ENCODE measurements at regions not wholly inside any gene's neighbourhood (a gene's known extent, or its start where the extent isn't known, plus 50 kb on each side); places are given as distances from the start of the nearest gene placed in this dataset.
A peak's percentile ranks its signal among the peaks of the same experiment; 100 is the strongest.

GRCh38 chr14:100454437-100454836 lies 131.3 kb downstream of the SLC25A47 start:
- no peak overlapping the region for H3K27ac ChIP-seq (ENCODE audit: low read depth, low read length)
- H3K27me3 ChIP-seq (replicated peaks in 1 of 4; ENCODE audit: control insufficient read depth in 3 of 4, extremely low read depth in 1 of 4, insufficient read depth in 3 of 4, low read length in 3 of 4) = no peaks in the 10 kb centered on the region
- peaks cover 2% of the 10 kb centered on the region; the same call in 1 of the 2 replicates for H3K23me2 ChIP-seq (ENCODE audit: low read depth, low read length)
- no peak overlapping the region for H4K5ac ChIP-seq (ENCODE audit: insufficient read length, low read depth, low read length)
- H4K91ac ChIP-seq (replicated peaks; ENCODE audit: insufficient read length, low read length) = no peak overlapping the region
- no peak for TF ChIP-seq EZH2 (IDR thresholded peaks at IDR 0.05; ENCODE audit: low read depth, low read length, severe bottlenecking)
- no peak for TF ChIP-seq RBBP5 (IDR thresholded peaks at IDR 0.05; ENCODE audit: borderline replicate concordance, low read depth, low read length)
- TF ChIP-seq NRF1 (IDR thresholded peaks at IDR 0.05; ENCODE audit: low read depth, low read length) = no peak
- no peak for TF ChIP-seq MAFK (IDR thresholded peaks at IDR 0.05; ENCODE audit: low read depth, low read length)
- TF ChIP-seq FOSL1 (IDR thresholded peaks at IDR 0.05; ENCODE audit: insufficient read depth, low read depth, low read length) = no peak
- no peak for TF ChIP-seq E2F6 (IDR thresholded peaks at IDR 0.05)
- no peak for TF ChIP-seq SRF (IDR thresholded peaks at IDR 0.05; ENCODE audit: low read depth, low read length)
- TF ChIP-seq TAF7 (optimal IDR thresholded peaks at IDR 0.05; ENCODE audit: borderline replicate concordance, low read depth, low read length) = no peak
- no peak for TF ChIP-seq JUN (IDR thresholded peaks at IDR 0.05; ENCODE audit: low read depth, low read length)
- TF ChIP-seq KDM4A (IDR thresholded peaks at IDR 0.05; ENCODE audit: low read depth, low read length, severe bottlenecking) = no peak
- TF ChIP-seq TAF1 (IDR thresholded peaks at IDR 0.05; ENCODE audit: low read depth, low read length) = no peak
- TF ChIP-seq GABPA (IDR thresholded peaks at IDR 0.05; ENCODE audit: borderline replicate concordance, insufficient read depth, low read length) = no peak
- TF ChIP-seq TCF12 (IDR thresholded peaks at IDR 0.05; ENCODE audit: low read depth, low read length) = no peak
- H3K14ac ChIP-seq (ENCODE audit: insufficient read length) = no peak overlapping the region
- DNase-seq (ENCODE audit: low read depth in 1 of 2, low spot score in 2 of 2) = no peak
- H2BK5ac ChIP-seq (ENCODE audit: low read depth, low read length) = no peak overlapping the region
- no peak overlapping the region for H3K18ac ChIP-seq (ENCODE audit: extremely low read depth, low read length)
- no peaks in the 10 kb centered on the region for H3K79me1 ChIP-seq (ENCODE audit: low read depth, low read length)
- 0 out of 2 replicates have a peak overlapping the region, but pooled peaks have one; percentile 46 for H2BK15ac ChIP-seq (ENCODE audit: low read length)
- no peak overlapping the region for H2BK120ac ChIP-seq (replicated peaks; ENCODE audit: low read depth, low read length)
- POLR2A ChIA-PET (ENCODE audit: partially characterized antibody) = no interaction called here
- no peak overlapping the region for H2AK5ac ChIP-seq (ENCODE audit: low read depth, low read length)
- no peak overlapping the region; the same call in 1 of the 2 replicates for H2BK12ac ChIP-seq (ENCODE audit: low read depth, low read length)
- H3K9me3 ChIP-seq (ENCODE audit: insufficient read depth in 2 of 2, low read depth in 1 of 2, low read length in 1 of 2) = no peaks in the 10 kb centered on the region
- no peak overlapping the region for H3K23ac ChIP-seq (ENCODE audit: insufficient read length)
- CTCF ChIA-PET (ENCODE audit: partially characterized antibody) = interaction anchor here (0.7 to 2.2 kb wide), 6 partner anchors 10 to 71 kb away, joined by 3 to 8 read pairs (median 4); no protein-coding TSS in a partner anchor
- peaks cover 3 to 15% (median 11%) of the 10 kb centered on the region in 4 experiments for H3K4me1 ChIP-seq (replicated peaks in 1 of 4; ENCODE audit: control insufficient read depth in 3 of 4, insufficient read depth in 4 of 4, low read length in 3 of 4)
- no peak overlapping the region for H3K9ac ChIP-seq (replicated peaks in 1 of 4; ENCODE audit: extremely low read depth in 1 of 4, low read depth in 3 of 4, low read length in 3 of 4)
- H4K8ac ChIP-seq (ENCODE audit: extremely low read depth, insufficient read depth, low read length) = no peak overlapping the region
- no peak overlapping the region for H3K56ac ChIP-seq (replicated peaks; ENCODE audit: insufficient read length, low read depth, low read length)
- no peak overlapping the region for H3K4me3 ChIP-seq (ENCODE audit: extremely low read depth in 1 of 4, insufficient read depth in 2 of 4, low read depth in 3 of 4, low read length in 4 of 4)
- H3K4me2 ChIP-seq (ENCODE audit: insufficient read depth in 1 of 2, low read depth in 2 of 2, low read length in 2 of 2) = no peak overlapping the region; a peak in 1 of 4 replicates
- no peaks in the 10 kb centered on the region for H3K79me2 ChIP-seq (ENCODE audit: control insufficient read depth in 1 of 2, insufficient read depth in 2 of 2, low read length in 2 of 2)
- H2AFZ ChIP-seq (ENCODE audit: low read length) = no peak overlapping the region
- H3K36me3 ChIP-seq (ENCODE audit: control insufficient read depth in 2 of 4, insufficient read depth in 4 of 4, low read length in 3 of 4) = no peaks in the 10 kb centered on the region
- H2BK20ac ChIP-seq (ENCODE audit: low read length) = no peak overlapping the region
- H3K4ac ChIP-seq (replicated peaks; ENCODE audit: insufficient read length, low read depth, low read length) = no peak overlapping the region
- no peaks in the 10 kb centered on the region for H4K20me1 ChIP-seq (replicated peaks in 1 of 2; ENCODE audit: control insufficient read depth in 1 of 2, insufficient read depth in 2 of 2, low read length in 2 of 2)
- FAIRE-seq = no peak
- 70% methylated on average over 1 of the region's 1 CpG; no CpG with 5 or more reads in 1 of the 2 experiments for WGBS, 2 experiments (ENCODE audit: extremely low coverage in 1 of 2, insufficient coverage in 1 of 2, insufficient read length in 1 of 2, insufficient replicate concordance in 2 of 2, low coverage in 1 of 2, low lambda C conversion rate in 2 of 2, missing lambda C conversion rate in 1 of 2)

Data from H1 (cell line).